Adipocyte (in vitro differentiated cells): ENCODE measurements at regions not wholly inside any gene's neighbourhood (a gene's known extent, or its start where the extent isn't known, plus 50 kb on each side); places are given as distances from the start of the nearest gene placed in this dataset.
"Not testable (repeated sequence)": the region's sequence is repeated elsewhere in the genome, so short reads cannot be mapped to it uniquely, and the experiment has no call there.

Source experiments
- DNase-seq: peaks from one replicate; pipeline ENCODE4 v3.0.0-alpha.2; 2015; ENCODE audit warnings: low read depth
- H3K27me3 ChIP-seq: replicated peaks from 2 replicates; pipeline ENCODE4 v1.7.0; 2013; ENCODE audit warnings: mild to moderate bottlenecking, low read length, moderate library complexity; ENCODE audit not compliant: control insufficient read depth, insufficient read depth
- H3K36me3 ChIP-seq: 2 replicates; pipeline ENCODE4 v1.7.0; 2013; ENCODE audit warnings: low read length, mild to moderate bottlenecking, moderate library complexity; ENCODE audit not compliant: control insufficient read depth, insufficient read depth, severe bottlenecking
- H3K4me1 ChIP-seq: 2 replicates; pipeline ENCODE4 v1.7.0; 2013; ENCODE audit warnings: mild to moderate bottlenecking, low read length, moderate library complexity; ENCODE audit not compliant: control insufficient read depth, insufficient read depth
- H3K4me3 ChIP-seq: 2 replicates; pipeline ENCODE4 v1.7.0; 2013; ENCODE audit warnings: mild to moderate bottlenecking, low read length, moderate library complexity
- H3K9ac ChIP-seq: 2 replicates; pipeline ENCODE4 v1.7.0; 2013; ENCODE audit warnings: mild to moderate bottlenecking, low read length, moderate library complexity
- H3K9me3 ChIP-seq: 2 replicates; pipeline ENCODE4 v1.7.0; 2013; ENCODE audit warnings: mild to moderate bottlenecking, low read length, moderate library complexity; ENCODE audit not compliant: control insufficient read depth

DNA sequence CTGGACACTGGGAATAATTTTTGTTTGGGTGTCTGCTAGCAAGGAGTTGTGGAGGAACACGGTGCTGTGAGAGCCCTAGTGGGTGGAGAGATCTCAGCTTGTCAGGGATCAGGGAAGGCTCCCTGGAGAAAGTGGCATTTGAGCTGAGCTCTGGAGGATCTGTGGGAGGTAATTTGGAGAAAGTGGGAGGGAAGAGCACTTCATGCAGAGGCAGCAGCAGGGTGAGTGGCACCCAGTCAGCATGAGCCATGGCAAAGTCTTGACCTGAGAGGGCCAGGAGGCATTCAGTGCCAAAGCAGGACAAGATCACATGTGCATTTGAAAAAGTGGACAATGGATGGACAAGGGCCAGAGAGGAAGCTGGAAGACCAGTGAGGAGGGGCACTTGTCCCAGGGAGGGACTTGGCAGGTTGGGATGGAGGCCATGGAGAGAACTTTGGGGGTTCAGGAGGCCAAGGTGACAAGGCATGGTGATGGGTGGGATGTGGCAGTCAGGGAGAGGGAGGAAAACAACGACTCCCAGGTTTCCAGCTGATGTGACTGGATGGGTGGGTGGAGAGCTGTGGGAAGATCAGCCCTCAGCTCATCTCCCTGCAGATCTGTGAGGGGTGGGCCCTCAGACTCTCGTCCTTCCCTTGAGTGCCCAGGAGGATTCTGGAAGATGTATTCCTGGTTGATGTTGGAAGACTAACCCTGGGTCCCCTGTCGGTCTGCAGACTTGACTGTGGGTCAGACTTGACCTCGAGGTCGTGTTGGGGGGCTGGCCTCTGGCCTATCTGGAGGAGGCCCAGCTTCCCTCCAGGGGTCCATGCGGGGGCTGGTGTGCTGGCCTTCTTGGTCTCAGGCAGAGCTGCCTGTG is 68.9 kb upstream of the PITX1 start:
- H3K4me1 ChIP-seq: no peaks in the 10 kb centered on the region
- no peak for DNase-seq
- H3K27me3 ChIP-seq: peaks cover 35% of the 10 kb centered on the region
- H3K4me3 ChIP-seq: no peak overlapping the region
- no peaks in the 10 kb centered on the region for H3K9me3 ChIP-seq
- no peaks in the 10 kb centered on the region for H3K36me3 ChIP-seq
- H3K9ac ChIP-seq: no peak overlapping the region

DNA sequence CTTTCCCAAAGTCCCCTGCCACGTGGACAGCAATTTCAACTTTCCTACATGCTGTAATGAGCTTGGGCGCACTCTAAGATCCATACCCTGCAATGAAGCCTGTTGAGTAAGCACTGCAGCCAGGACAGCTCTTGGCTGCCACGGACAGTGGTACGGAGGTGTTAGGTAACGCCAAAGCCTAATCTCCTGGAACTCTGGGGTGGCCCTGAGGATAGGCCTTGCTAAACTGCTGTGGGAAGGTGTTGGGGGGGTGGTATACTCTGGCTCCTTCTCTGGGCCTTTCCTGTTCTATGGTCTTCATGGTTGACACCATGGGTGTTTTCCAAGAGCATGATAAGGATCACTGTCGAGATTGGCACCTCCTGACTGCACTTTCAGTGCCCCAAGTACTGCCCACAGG is 66.4 kb upstream of the PITX1 start:
- Histone ChIP-seq H3K4me1 (no peaks in the 10 kb centered on the region), H3K9me3 (no peaks in the 10 kb centered on the region), H3K9ac (no peak overlapping the region), H3K36me3 (no peaks in the 10 kb centered on the region), H3K4me3 (no peak overlapping the region), H3K27me3 (peaks cover 50% of the 10 kb centered on the region)
- DNase-seq: no peak

DNA sequence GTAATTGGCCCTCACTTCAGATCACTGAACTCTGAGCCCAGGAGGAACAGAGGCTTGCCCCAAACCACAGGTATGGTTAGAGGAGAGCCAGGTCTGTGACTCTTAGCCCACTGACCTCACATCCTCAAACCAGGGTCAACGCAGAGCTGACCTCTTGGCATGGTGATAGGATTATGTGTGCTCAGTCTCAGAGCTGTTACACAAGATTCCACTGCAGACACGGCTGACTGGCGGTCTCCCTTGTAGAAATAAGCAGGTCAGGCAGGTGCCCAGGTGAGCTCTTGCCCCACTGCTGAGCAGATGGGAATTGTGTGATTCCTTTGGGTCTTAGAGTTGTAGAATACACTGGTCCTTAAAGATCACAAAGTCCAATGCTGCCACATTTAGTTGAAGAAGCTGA is 66.0 kb upstream of the PITX1 start:
- Histone ChIP-seq H3K27me3 (peaks cover 53% of the 10 kb centered on the region), H3K4me1 (no peaks in the 10 kb centered on the region), H3K4me3 (no peak overlapping the region), H3K36me3 (no peaks in the 10 kb centered on the region), H3K9me3 (no peaks in the 10 kb centered on the region), H3K9ac (no peak overlapping the region)
- DNase-seq: no peak

DNA sequence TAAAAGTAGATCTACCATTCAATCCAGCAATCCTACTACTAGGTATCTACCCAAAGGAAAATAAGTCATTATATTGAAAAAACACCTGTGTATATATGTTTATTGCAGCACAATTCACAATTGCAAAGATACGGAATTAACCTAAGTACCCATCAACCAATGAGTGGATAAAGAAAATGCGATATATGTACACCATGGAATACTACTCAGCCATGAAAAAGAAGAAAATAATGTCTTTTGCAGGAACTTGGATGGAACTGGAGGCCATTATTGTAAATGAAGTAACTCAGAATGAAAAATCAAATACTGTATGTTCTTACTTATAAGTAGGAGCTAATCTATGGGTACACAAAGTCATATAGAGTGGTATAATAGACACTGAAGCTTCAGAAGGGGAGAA is 63.4 kb upstream of the PITX1 start:
- H3K4me3 ChIP-seq: no peak overlapping the region
- H3K4me1 ChIP-seq: no peaks in the 10 kb centered on the region
- DNase-seq: no peak
- peaks cover 56% of the 10 kb centered on the region for H3K27me3 ChIP-seq
- no peak overlapping the region for H3K9ac ChIP-seq
- no peaks in the 10 kb centered on the region for H3K9me3 ChIP-seq
- no peaks in the 10 kb centered on the region for H3K36me3 ChIP-seq

DNA sequence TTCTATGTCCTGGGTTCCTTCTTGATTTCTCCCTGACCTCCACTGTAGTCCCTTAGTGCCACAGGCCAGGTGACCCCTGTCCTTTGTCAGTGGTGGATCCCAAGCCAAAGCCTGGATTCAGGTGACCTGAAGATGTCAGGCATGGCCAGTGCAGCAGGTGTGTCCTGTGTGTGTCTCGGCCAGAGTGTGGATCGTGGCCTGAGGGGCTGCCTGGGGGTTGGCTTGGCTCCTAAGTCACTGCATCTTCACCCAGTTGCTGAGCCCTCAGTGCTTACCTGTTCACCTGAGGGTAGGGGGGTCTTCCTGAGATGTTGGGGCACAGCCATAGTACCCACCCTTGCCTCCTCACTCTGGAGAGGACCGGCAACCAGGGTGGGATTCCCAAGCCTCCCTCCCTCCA is 61.8 kb upstream of the PITX1 start:
- Histone ChIP-seq H3K27me3 (peaks cover 46% of the 10 kb centered on the region), H3K36me3 (no peaks in the 10 kb centered on the region), H3K9me3 (no peaks in the 10 kb centered on the region), H3K9ac (no peak overlapping the region), H3K4me1 (no peaks in the 10 kb centered on the region), H3K4me3 (no peak overlapping the region)
- no peak for DNase-seq

DNA sequence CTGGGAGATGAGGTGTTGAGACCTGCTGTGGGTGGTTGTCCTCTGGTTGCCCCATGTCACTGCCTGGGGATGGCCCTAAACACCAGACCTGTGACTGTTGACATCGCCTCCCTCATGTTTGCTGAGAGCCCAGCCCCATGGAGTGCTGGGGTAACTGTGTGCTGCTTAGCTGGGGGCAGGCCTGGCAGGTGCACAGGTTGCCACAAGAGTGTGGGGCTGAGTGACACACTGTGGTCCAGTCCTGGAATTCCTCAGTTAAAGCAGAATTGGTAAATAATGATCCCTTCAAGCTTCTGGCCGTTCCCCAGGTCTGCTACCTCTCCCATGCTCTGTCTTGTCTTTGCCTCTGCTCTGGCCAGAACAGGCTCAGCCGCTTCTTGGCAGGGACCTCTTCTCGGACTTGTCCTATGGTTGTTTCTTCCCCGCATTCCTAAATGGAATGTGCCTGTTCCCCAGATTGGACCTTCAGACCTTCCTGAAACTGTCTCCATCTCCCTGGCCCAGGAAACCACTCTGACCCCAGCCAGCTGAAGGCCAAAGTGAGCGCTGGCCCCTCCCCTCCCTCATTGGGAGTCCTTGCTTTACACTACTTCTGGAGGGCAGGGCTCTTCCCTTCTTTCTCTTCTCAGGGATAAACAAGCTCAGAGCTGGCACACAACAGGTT is 61.2 kb upstream of the PITX1 start:
- Histone ChIP-seq H3K27me3 (peaks cover 39% of the 10 kb centered on the region), H3K9me3 (no peaks in the 10 kb centered on the region), H3K4me3 (no peak overlapping the region), H3K4me1 (no peaks in the 10 kb centered on the region), H3K9ac (no peak overlapping the region), H3K36me3 (no peaks in the 10 kb centered on the region)
- no peak for DNase-seq

DNA sequence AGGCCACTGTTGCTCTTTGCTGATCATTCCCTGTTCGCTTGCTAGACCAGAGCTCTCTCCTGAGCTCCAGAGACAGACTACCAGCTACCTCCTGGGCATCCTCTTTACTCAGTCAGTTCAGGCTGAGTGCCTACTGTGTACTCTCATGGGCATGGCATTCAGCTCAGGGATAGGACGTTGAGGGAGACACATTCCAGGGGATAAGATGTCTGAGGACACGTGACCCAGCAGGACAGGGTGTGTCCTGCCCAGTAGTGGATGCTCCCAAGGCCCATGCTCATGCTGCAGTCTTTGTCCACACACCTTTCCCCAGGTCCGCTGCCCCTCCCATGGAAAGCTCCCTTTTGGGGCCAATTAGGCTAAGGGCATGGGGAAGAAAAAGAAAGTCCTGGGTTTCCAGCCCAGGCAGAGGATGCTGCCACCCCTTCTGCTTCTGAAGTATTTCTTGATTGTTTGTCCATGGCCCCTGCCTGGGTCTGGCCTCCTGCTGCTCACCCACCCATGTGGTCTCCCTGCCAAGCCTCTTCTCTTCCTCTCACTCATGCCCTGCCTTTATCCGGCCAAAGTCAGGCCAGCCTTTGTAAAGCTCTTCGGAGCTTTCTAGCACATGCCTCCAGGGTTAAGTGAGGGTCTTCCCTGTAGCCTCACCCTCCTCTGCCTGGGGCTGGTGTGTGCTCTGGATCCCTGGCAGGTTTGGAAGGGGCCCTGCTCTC is 60.5 kb upstream of the PITX1 start:
- H3K36me3 ChIP-seq: no peaks in the 10 kb centered on the region
- H3K4me3 ChIP-seq: no peak overlapping the region
- no peak for DNase-seq
- H3K9ac ChIP-seq: no peak overlapping the region
- H3K9me3 ChIP-seq: no peaks in the 10 kb centered on the region
- no peaks in the 10 kb centered on the region for H3K4me1 ChIP-seq
- H3K27me3 ChIP-seq: peaks cover 44% of the 10 kb centered on the region

DNA sequence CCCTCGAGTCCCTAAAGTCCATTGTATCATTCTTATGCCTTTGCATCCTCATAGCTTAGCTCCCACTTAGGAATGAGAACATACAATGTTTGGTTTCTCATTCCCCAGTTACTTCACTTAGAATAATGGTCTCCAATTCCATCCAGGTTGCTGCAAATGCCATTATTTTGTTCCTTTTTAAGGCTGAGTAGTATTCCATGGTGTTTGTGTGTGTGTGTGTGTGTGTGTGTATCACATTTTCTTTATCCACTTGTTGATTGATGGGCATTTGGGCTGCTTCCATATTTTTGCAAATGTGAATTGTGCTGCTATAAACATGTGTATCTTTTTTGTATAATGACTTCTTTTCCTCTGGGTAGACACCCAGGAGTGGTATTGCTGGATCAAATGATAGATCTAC is 59.5 kb upstream of the PITX1 start:
- not testable (repeated sequence) for H3K4me3 ChIP-seq, H3K36me3 ChIP-seq, H3K4me1 ChIP-seq, H3K9me3 ChIP-seq, DNase-seq, H3K9ac ChIP-seq
- peaks cover 45% of the 10 kb centered on the region for H3K27me3 ChIP-seq

DNA sequence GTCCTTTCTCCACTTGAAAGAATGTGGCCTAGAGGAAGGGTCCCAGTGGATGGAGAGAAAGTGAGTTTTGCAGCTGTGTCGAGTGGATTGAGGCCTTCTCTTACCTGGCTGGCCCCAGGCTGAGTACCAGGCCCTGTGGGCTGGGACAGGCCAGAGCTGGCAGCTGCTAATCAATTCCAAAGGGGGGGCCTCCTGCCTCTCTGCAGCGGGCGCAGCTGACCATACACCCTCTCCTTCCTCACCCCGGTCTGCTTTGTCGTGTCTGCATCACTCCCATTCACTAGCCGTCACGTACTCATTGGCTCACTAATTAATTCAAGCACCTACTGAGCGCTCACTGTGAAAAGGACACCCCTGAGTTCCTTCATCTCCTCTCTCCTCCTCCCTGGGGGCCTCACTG is 58.4 kb upstream of the PITX1 start:
- Histone ChIP-seq H3K36me3 (no peaks in the 10 kb centered on the region), H3K4me3 (no peak overlapping the region), H3K4me1 (no peaks in the 10 kb centered on the region), H3K9me3 (peaks cover 5% of the 10 kb centered on the region), H3K9ac (no peak overlapping the region), H3K27me3 (peaks cover 53% of the 10 kb centered on the region)
- no peak for DNase-seq

DNA sequence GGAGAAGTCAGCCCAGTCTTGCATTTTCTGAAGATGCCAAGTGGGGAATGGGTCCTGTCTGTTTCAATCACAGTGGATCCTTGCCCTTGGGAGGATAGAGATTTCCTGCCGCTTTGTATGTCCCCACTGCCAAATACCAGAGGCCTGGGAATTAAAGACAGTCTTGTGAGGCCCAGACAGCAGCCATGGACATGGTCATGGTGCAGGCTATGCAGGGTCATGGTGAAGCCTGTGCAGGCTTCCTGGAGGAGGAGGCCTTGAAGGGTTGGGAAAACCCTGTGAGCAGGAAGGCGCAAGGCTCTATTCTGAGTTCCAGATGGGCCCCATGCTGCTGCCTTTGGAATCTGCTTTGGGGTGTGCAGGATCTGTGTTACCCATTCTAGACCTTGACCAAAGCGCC is 57.3 kb upstream of the PITX1 start:
- Histone ChIP-seq H3K4me1 (no peaks in the 10 kb centered on the region), H3K9ac (no peak overlapping the region), H3K36me3 (no peaks in the 10 kb centered on the region), H3K27me3 (peaks cover 50% of the 10 kb centered on the region), H3K9me3 (peaks cover 5% of the 10 kb centered on the region), H3K4me3 (no peak overlapping the region)
- no peak for DNase-seq

DNA sequence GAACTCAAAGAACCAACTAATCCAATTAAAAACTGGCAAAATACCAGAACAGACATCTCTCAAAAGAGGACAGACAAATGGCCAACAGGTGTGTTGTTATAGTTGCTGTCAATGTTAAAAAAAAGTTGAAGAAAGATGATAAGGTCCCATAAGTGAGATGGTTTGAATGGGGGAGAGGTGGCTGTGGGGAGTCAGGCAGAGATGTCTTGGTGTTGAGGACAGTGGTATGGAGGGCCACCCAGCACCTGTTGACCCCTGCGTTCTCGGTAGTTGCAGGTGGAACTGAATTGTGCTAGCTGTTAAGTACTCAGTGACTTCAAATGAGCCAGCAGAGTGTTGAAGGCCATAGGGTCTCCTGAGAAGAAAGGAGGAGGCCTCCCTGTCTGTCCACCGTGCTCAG is 55.9 kb upstream of the PITX1 start:
- no peak for DNase-seq
- Histone ChIP-seq H3K4me1 (no peaks in the 10 kb centered on the region), H3K27me3 (peaks cover 38% of the 10 kb centered on the region), H3K9me3 (peaks cover 5% of the 10 kb centered on the region), H3K36me3 (no peaks in the 10 kb centered on the region), H3K9ac (no peak overlapping the region), H3K4me3 (no peak overlapping the region)
